ENCODE measurements at regions not wholly inside any gene's neighbourhood (a gene's known extent, or its start where the extent isn't known, plus 50 kb on each side); places are given as distances from the start of the nearest gene placed in this dataset.

- no peak for TF ChIP-seq REST (IDR thresholded peaks at IDR 0.05)
- no peak for TF ChIP-seq SP1 (IDR thresholded peaks at IDR 0.05)
Observed at GRCh38 chr11:45560913-45561281, 104.5 kb downstream of the CHST1 start (continued).

- no peak for DNase-seq (ENCODE audit: low spot score)
- WGBS = 64% methylated on average over 10 of the region's 10 CpGs
- Histone ChIP-seq H3K27me3 (ENCODE audit: control insufficient read depth in 4 of 4, insufficient read depth in 4 of 4, low read length in 3 of 4) (peaks cover 0 to 2% (median 0%) of the 10 kb centered on the region in 4 donors), H3K4me1 (ENCODE audit: control insufficient read depth in 4 of 4, insufficient read depth in 4 of 4, low read length in 3 of 4) (no peaks in the 10 kb centered on the region), H3K36me3 (ENCODE audit: control insufficient read depth in 4 of 4, insufficient read depth in 3 of 4, low read depth in 1 of 4, low read length in 3 of 4) (no peaks in the 10 kb centered on the region), H3K4me3 (ENCODE audit: low read depth in 1 of 3, low read length in 3 of 3) (no peak overlapping the region), H3K27ac (ENCODE audit: low read depth in 1 of 2, low read length in 2 of 2) (no peak overlapping the region), H3K9ac (ENCODE audit: low read depth in 1 of 2, low read length in 2 of 2) (no peak overlapping the region), H3K9me3 (ENCODE audit: control insufficient read depth in 4 of 4, low read length in 3 of 4) (no peaks in the 10 kb centered on the region)
- TF ChIP-seq GABPA (IDR thresholded peaks at IDR 0.05 in 1 of 2, conservative IDR thresholded peaks at IDR 0.05 in 1 of 2) = no peak
- TF ChIP-seq, protein P1, sequence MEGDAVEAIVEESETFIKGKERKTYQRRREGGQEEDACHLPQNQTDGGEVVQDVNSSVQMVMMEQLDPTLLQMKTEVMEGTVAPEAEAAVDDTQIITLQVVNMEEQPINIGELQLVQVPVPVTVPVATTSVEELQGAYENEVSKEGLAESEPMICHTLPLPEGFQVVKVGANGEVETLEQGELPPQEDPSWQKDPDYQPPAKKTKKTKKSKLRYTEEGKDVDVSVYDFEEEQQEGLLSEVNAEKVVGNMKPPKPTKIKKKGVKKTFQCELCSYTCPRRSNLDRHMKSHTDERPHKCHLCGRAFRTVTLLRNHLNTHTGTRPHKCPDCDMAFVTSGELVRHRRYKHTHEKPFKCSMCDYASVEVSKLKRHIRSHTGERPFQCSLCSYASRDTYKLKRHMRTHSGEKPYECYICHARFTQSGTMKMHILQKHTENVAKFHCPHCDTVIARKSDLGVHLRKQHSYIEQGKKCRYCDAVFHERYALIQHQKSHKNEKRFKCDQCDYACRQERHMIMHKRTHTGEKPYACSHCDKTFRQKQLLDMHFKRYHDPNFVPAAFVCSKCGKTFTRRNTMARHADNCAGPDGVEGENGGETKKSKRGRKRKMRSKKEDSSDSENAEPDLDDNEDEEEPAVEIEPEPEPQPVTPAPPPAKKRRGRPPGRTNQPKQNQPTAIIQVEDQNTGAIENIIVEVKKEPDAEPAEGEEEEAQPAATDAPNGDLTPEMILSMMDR (IDR thresholded peaks at IDR 0.05; ENCODE audit: low read depth, low read length, missing input control) = no peak
- no peak for TF ChIP-seq JUND (IDR thresholded peaks at IDR 0.05)
- no peak for TF ChIP-seq RXRA (IDR thresholded peaks at IDR 0.05)
- TF ChIP-seq SP1 (IDR thresholded peaks at IDR 0.05) = no peak
- TF ChIP-seq HNF4G (IDR thresholded peaks at IDR 0.05) = no peak
- TF ChIP-seq NR2F2 (IDR thresholded peaks at IDR 0.05) = no peak
Observed at GRCh38 chr11:45560155-45560912, 105.1 kb downstream of the CHST1 start.

GRCh38 chr11:45556851-45557707, 108.3 kb downstream of the CHST1 start:
- no peaks in the 10 kb centered on the region for H3K9me3 ChIP-seq (ENCODE audit: control insufficient read depth in 4 of 4, low read length in 3 of 4)
- H3K9ac ChIP-seq (ENCODE audit: low read depth in 1 of 2, low read length in 2 of 2) = no peak overlapping the region
- no peaks in the 10 kb centered on the region for H3K36me3 ChIP-seq (ENCODE audit: control insufficient read depth in 4 of 4, insufficient read depth in 3 of 4, low read depth in 1 of 4, low read length in 3 of 4)
- H3K4me3 ChIP-seq (ENCODE audit: low read depth in 1 of 3, low read length in 3 of 3) = no peak overlapping the region
- H3K4me1 ChIP-seq (ENCODE audit: control insufficient read depth in 4 of 4, insufficient read depth in 4 of 4, low read length in 3 of 4) = no peaks in the 10 kb centered on the region
- TF ChIP-seq ZBTB33 (IDR thresholded peaks at IDR 0.05) (no peak), RAD21 (IDR thresholded peaks at IDR 0.05) (no peak), REST (IDR thresholded peaks at IDR 0.05) (no peak), NR2F2 (IDR thresholded peaks at IDR 0.05) (no peak), FOXA2 (IDR thresholded peaks at IDR 0.05) (no peak), YY1 (IDR thresholded peaks at IDR 0.05) (no peak)
- TF ChIP-seq, protein P1 (IDR thresholded peaks at IDR 0.05; ENCODE audit: low read depth, low read length, missing input control) = no peak
- H3K27ac ChIP-seq (ENCODE audit: low read depth in 1 of 2, low read length in 2 of 2) = no peak overlapping the region
- WGBS = 74% methylated on average over 10 of the region's 10 CpGs
- DNase-seq (ENCODE audit: low spot score) = no peak
- H3K27me3 ChIP-seq (ENCODE audit: control insufficient read depth in 4 of 4, insufficient read depth in 4 of 4, low read length in 3 of 4) = no peaks in the 10 kb centered on the region

Data from liver (tissue), 8 donors.